ENCODE measurements at regions not wholly inside any gene's neighbourhood (a gene's known extent, or its start where the extent isn't known, plus 50 kb on each side); places are given as distances from the start of the nearest gene placed in this dataset.

GRCh38 chr1:91583326-91583755 is 82.7 kb downstream of the CDC7 start:
- no peak overlapping the region for H3K14ac ChIP-seq (ENCODE audit: insufficient read depth, low read length)
- H2BK12ac ChIP-seq (ENCODE audit: insufficient read length, low read depth, low read length): no peak overlapping the region
- Mint-ChIP-seq H3K4me3 (no peak overlapping the region), H3K27me3 (ENCODE audit: low read depth) (no peaks in the 10 kb centered on the region; the same call in 1 of the 2 replicates), H3K9me3 (no peaks in the 10 kb centered on the region), H3K36me3 (ENCODE audit: insufficient read depth in 1 of 3, low read depth in 3 of 3) (no peaks in the 10 kb centered on the region; a peak in 1 of 7 replicates), H3K4me1 (peaks cover 5 to 13% of the 10 kb centered on the region in 2 experiments), H3K27ac (no peak overlapping the region)
- H3K4me2 ChIP-seq (ENCODE audit: insufficient read depth, insufficient read length, low read length): no peak overlapping the region
- H2AFZ ChIP-seq (ENCODE audit: low read length): no peak overlapping the region
- no peak overlapping the region for H3K9ac ChIP-seq (ENCODE audit: extremely low read depth, insufficient read length, low read length)
- no peak overlapping the region for H3K4ac ChIP-seq (ENCODE audit: low read depth, low read length)
- H4K5ac ChIP-seq (ENCODE audit: insufficient read length, low read depth, low read length): no peak overlapping the region
- H3K79me1 ChIP-seq (ENCODE audit: insufficient read depth, low read depth, low read length, poor library complexity, severe bottlenecking): no peaks in the 10 kb centered on the region
- DNase-seq: no peak
- no peaks in the 10 kb centered on the region for H3K23me2 ChIP-seq (ENCODE audit: insufficient read length, low read depth, low read length, poor library complexity, severe bottlenecking)
- H2BK15ac ChIP-seq (ENCODE audit: low read depth, low read length): no peak overlapping the region
- no peak overlapping the region for H2BK5ac ChIP-seq (ENCODE audit: insufficient read length, low read length)
- no peak overlapping the region for H3K18ac ChIP-seq (ENCODE audit: insufficient read length, low read depth, low read length)
- no peaks in the 10 kb centered on the region for H3K9me3 ChIP-seq (ENCODE audit: control insufficient read depth, low read depth, low read length)
- H4K91ac ChIP-seq (ENCODE audit: insufficient read length, low read depth, low read length): no peak overlapping the region
- no peak overlapping the region for H3K23ac ChIP-seq (ENCODE audit: insufficient read length, low read depth, low read length)
- no peaks in the 10 kb centered on the region for H4K20me1 ChIP-seq (ENCODE audit: control insufficient read depth, insufficient read depth, insufficient read length)
- no peak overlapping the region for H3T11ph ChIP-seq (ENCODE audit: low read length)
- no peak overlapping the region for H3K56ac ChIP-seq (ENCODE audit: insufficient read length, low read depth, low read length)
- no peak overlapping the region for H2BK20ac ChIP-seq (ENCODE audit: low read depth, low read length, poor library complexity, severe bottlenecking)
- no peak overlapping the region for H2BK120ac ChIP-seq (ENCODE audit: low read depth, low read length, poor library complexity, severe bottlenecking)
- no peak overlapping the region for H4K8ac ChIP-seq (replicated peaks; ENCODE audit: insufficient read length, low read depth, low read length)
- H3K27me3 ChIP-seq (ENCODE audit: insufficient read depth, low read length): no peaks in the 10 kb centered on the region
- no peak for TF ChIP-seq CTCF (conservative IDR thresholded peaks at IDR 0.05)
- H3K27ac ChIP-seq (ENCODE audit: insufficient read length, low read depth, low read length): no peak overlapping the region
- peaks cover 5% of the 10 kb centered on the region; the same call in 1 of the 2 replicates for H3K4me1 ChIP-seq (ENCODE audit: insufficient read depth, low read length)
- no peaks in the 10 kb centered on the region for H3K79me2 ChIP-seq (ENCODE audit: insufficient read depth, low read length)
- no CpG with 5 or more reads among the region's 7 CpGs for WGBS (ENCODE audit: extremely low coverage, insufficient read length, low lambda C conversion rate)
- H2AK5ac ChIP-seq (ENCODE audit: insufficient read length, low read length): no peak overlapping the region

Data from H9 (cell line).